DOHH2 (cell line): ENCODE measurements at regions not wholly inside any gene's neighbourhood (a gene's known extent, or its start where the extent isn't known, plus 50 kb on each side); places are given as distances from the start of the nearest gene placed in this dataset.

Experiments used
- H3F3A ChIP-seq: fragments of 200-600 bp; sonication (generic), shearing (Covaris generic); 2 replicates; pipeline ENCODE4 v1.6.0; 2016; ENCODE audit warnings: antibody characterized with exemption, mild to moderate bottlenecking; ENCODE audit not compliant: control insufficient read depth, insufficient read depth
- H3K27ac ChIP-seq: fragments of 200-600 bp; sonication (generic); 2 replicates; pipeline ENCODE4 v1.5.1; 2014; ENCODE audit warnings: low read depth, mild to moderate bottlenecking, low read length, moderate library complexity
- H3K27me3 ChIP-seq: fragments of 200-600 bp; sonication (generic); 2 replicates; pipeline ENCODE4 v1.6.1; 2014; ENCODE audit warnings: mild to moderate bottlenecking, low read length, mixed read lengths; ENCODE audit not compliant: control insufficient read depth
- H3K36me3 ChIP-seq: fragments of 200-600 bp; sonication (generic); 2 replicates; pipeline ENCODE4 v1.6.1; 2014; ENCODE audit warnings: mild to moderate bottlenecking, low read length, moderate library complexity, mixed read lengths; ENCODE audit not compliant: control insufficient read depth
- H3K4me1 ChIP-seq: fragments of 200-600 bp; sonication (generic); 2 replicates; pipeline ENCODE4 v1.6.1; 2014; ENCODE audit warnings: mild to moderate bottlenecking, low read length, mixed read lengths; ENCODE audit not compliant: control insufficient read depth
- H3K4me2 ChIP-seq: fragments of 200-600 bp; sonication (generic); 2 replicates; pipeline ENCODE4 v1.6.0; 2014; ENCODE audit warnings: mild to moderate bottlenecking, low read length, moderate library complexity
- H3K4me3 ChIP-seq: fragments of 200-600 bp; sonication (generic); 2 replicates; pipeline ENCODE4 v1.5.1; 2014; ENCODE audit warnings: mild to moderate bottlenecking, low read length, mixed read lengths
- H3K79me2 ChIP-seq: fragments of 200-600 bp; sonication (generic); 2 replicates; pipeline ENCODE4 v1.6.1; 2014; ENCODE audit warnings: mild to moderate bottlenecking, low read length, mixed read lengths; ENCODE audit not compliant: control insufficient read depth
- H3K9me2 ChIP-seq: fragments of 200-600 bp; sonication (generic); replicated peaks from 2 replicates; pipeline ENCODE4 v1.6.1; 2014; ENCODE audit warnings: mild to moderate bottlenecking, low read length, mixed read lengths; ENCODE audit not compliant: control insufficient read depth
- H3K9me3 ChIP-seq: fragments of 200-600 bp; sonication (generic); 2 replicates; pipeline ENCODE4 v1.6.1; 2014; ENCODE audit warnings: antibody characterized with exemption, low read length, mixed read lengths; ENCODE audit not compliant: control insufficient read depth, insufficient read depth
- H4K20me1 ChIP-seq: fragments of 200-600 bp; sonication (generic); 2 replicates; pipeline ENCODE4 v1.6.0; 2014; ENCODE audit warnings: low read depth, mild to moderate bottlenecking, antibody characterized with exemption, low read length, moderate library complexity; ENCODE audit not compliant: control insufficient read depth, insufficient read depth
- EZH2phosphoT487 ChIP-seq: fragments of 200-600 bp; sonication (generic); IDR thresholded peaks from 2 replicates; pipeline ENCODE4 v1.6.1; 2017; ENCODE audit warnings: borderline replicate concordance, mild to moderate bottlenecking, antibody characterized with exemption, low read length, moderate library complexity, mixed read lengths
- TF ChIP-seq, protein P1 (sequence below): fragments of 200-600 bp; sonication (generic); IDR thresholded peaks from one replicate; pipeline ENCODE4 v1.5.1; 2014; ENCODE audit warnings: antibody characterized with exemption, mild to moderate bottlenecking, low read depth, low read length; ENCODE audit not compliant: poor library complexity, severe bottlenecking

DNA sequence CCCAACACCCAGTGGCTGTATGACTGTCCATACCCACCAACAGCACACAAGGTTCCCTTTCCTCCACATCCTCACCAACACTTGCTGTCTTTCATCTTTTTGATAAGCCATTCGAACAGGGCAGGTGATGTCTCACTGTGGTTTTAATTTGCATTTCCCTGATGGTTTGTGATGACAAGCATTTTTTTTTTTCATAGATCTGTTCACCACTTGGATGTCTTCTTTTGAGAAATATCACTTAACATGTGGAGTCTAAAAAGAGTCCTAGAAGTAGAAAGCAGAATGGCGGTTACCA, 198.1 kb upstream of the DIO3 start:
- H3K27ac ChIP-seq: peak overlapping the region; percentile 99
- H3F3A ChIP-seq: peaks cover 36% of the 10 kb centered on the region
- H3K27me3 ChIP-seq: no peaks in the 10 kb centered on the region
- H3K9me3 ChIP-seq: peaks cover 9% of the 10 kb centered on the region; the same call in 1 of the 2 replicates
- no peak for TF ChIP-seq EZH2phosphoT487
- TF ChIP-seq, protein P1, sequence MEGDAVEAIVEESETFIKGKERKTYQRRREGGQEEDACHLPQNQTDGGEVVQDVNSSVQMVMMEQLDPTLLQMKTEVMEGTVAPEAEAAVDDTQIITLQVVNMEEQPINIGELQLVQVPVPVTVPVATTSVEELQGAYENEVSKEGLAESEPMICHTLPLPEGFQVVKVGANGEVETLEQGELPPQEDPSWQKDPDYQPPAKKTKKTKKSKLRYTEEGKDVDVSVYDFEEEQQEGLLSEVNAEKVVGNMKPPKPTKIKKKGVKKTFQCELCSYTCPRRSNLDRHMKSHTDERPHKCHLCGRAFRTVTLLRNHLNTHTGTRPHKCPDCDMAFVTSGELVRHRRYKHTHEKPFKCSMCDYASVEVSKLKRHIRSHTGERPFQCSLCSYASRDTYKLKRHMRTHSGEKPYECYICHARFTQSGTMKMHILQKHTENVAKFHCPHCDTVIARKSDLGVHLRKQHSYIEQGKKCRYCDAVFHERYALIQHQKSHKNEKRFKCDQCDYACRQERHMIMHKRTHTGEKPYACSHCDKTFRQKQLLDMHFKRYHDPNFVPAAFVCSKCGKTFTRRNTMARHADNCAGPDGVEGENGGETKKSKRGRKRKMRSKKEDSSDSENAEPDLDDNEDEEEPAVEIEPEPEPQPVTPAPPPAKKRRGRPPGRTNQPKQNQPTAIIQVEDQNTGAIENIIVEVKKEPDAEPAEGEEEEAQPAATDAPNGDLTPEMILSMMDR: no peak
- H3K79me2 ChIP-seq: peaks cover 2% of the 10 kb centered on the region; the same call in 1 of the 2 replicates
- no peaks in the 10 kb centered on the region for H3K9me2 ChIP-seq
- peaks cover 17% of the 10 kb centered on the region for H3K36me3 ChIP-seq
- peaks cover 100% of the 10 kb centered on the region for H3K4me1 ChIP-seq
- peak overlapping the region; percentile 98 for H3K4me2 ChIP-seq
- no peaks in the 10 kb centered on the region for H4K20me1 ChIP-seq
- H3K4me3 ChIP-seq: peak overlapping the region; percentile 74

DNA sequence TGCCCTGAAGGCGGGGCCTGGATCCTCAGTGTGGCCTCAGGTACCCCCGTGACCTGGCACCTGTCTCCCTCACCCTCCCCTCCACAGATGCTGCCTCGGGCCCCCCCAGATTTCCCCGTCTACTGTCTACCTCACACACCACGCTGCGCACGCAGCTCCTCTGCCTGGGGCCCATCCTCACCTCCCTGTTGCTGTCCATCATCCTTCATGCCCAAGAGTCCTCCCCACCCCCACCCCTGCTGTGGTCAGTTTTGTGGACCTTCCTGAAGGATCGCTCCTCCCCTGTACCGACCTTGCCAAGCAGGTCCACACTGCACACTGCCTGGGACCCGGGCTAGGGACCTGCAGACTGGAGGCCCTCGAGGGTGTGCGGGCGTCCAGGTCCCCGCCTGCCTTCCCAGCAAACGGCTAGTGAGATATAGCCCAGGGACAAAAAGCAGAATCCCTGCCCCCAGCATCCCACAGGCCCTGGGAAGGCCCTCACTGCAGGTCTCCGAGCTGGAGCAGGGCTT, 197.4 kb upstream of the DIO3 start:
- peaks cover 2% of the 10 kb centered on the region; the same call in 1 of the 2 replicates for H3K79me2 ChIP-seq
- H3K4me1 ChIP-seq: peaks cover 97% of the 10 kb centered on the region
- no peak for TF ChIP-seq EZH2phosphoT487
- TF ChIP-seq, protein P1: no peak
- no peaks in the 10 kb centered on the region for H4K20me1 ChIP-seq
- no peaks in the 10 kb centered on the region for H3K9me2 ChIP-seq
- peak overlapping the region; percentile 98 for H3K4me2 ChIP-seq
- peaks cover 31% of the 10 kb centered on the region for H3F3A ChIP-seq
- H3K36me3 ChIP-seq: peaks cover 17% of the 10 kb centered on the region
- H3K27me3 ChIP-seq: no peaks in the 10 kb centered on the region
- peak overlapping the region; percentile 99 for H3K27ac ChIP-seq
- H3K4me3 ChIP-seq: no peak overlapping the region
- peaks cover 9% of the 10 kb centered on the region; the same call in 1 of the 2 replicates for H3K9me3 ChIP-seq

DNA sequence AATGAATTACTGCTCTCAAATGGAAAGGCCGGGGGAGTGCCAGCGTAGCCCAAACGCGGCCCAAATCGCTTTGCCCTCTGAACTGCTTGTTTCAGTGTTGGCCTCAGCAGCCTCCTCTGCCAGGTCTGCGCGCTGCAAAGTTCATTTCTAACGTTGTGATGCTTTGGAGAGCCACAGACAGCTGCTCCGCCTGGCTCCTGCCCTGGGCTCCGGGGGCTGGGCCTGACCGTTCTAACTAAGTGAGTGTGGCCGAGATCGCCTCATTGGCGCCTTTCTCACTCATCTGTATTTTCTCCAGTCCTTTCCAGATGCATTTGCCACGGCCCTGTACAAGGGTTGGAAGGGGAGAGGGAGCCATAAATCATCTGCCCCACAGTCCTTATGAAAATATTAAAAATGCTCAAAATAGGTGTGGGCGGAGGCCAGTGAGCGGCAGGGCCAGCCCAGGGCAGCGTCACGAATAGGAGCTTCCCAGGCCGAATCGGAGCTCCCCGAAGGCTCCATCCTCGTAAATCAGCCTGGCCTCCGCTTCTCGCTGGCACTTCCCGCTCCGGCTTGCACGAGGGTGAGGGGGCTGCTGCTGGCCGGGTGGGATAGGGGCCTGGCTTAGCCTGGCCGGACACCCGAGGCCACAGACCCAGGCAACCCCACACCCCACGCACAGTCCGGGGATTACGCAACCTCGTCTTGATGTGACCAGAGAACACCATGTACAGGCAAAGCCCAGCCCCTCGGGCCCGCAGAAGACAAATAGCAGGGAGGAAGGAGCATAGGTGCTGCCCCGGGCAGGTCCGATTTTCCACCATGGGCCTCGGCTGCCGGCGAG, 196.6 kb upstream of the DIO3 start:
- Histone ChIP-seq H4K20me1 (no peaks in the 10 kb centered on the region), H3K4me1 (peaks cover 90% of the 10 kb centered on the region), H3K27ac (no peak overlapping the region), H3K79me2 (peaks cover 2% of the 10 kb centered on the region; the same call in 1 of the 2 replicates), H3K4me2 (no peak overlapping the region; the same call in 1 of the 2 replicates), H3K36me3 (peaks cover 17% of the 10 kb centered on the region), H3K9me2 (no peaks in the 10 kb centered on the region), H3K9me3 (peaks cover 9% of the 10 kb centered on the region; the same call in 1 of the 2 replicates), H3K4me3 (no peak overlapping the region), H3F3A (peaks cover 24% of the 10 kb centered on the region), H3K27me3 (no peaks in the 10 kb centered on the region)
- TF ChIP-seq, protein P1: no peak
- no peak for TF ChIP-seq EZH2phosphoT487
